K562 (cell line): ENCODE measurements at regions not wholly inside any gene's neighbourhood (a gene's known extent, or its start where the extent isn't known, plus 50 kb on each side); places are given as distances from the start of the nearest gene placed in this dataset.

ENCODE experiments used
- ATAC-seq: fragments of 200-7000 bp; cut with Tn5 transposase; 3 replicates; pipeline ENCODE4 v1.9.1; 2020; ENCODE audit warnings: moderate library complexity
- BruUV-seq: library from RNA; stranded (reverse); fragments of 400-500 nt; replicated peaks from 2 replicates; lab custom pipeline; 2021; lab: Mats Ljungman, UMichigan
- CTCF ChIA-PET: fragments of 300-600 bp; formaldehyde crosslinking; extraction: SDS; loops from one replicate; lab custom pipeline; 2021; ENCODE audit warnings: low intra/inter-chr PET ratio; lab: Yijun Ruan, JAX
- POLR2A ChIA-PET: fragments of 300-600, 350-650 bp; sonication (Branson Sonifier 250); formaldehyde crosslinking; extraction: SDS; loops from one replicate; lab custom pipeline; 2021; ENCODE audit warnings: antibody characterized with exemption, inconsistent platforms; lab: Yijun Ruan, JAX
- DNase-seq, 4 experiments: peaks; one replicate each; pipeline versions ENCODE4 v3.0.0 to v3.0.0-alpha.2; 2011 to 2018; ENCODE audit warnings: low spot score in 3 of 4, mixed read lengths in 3 of 4; ENCODE audit errors: extremely low read depth in 1 of 4
- FAIRE-seq: peaks from 2 replicates; lab custom pipeline; 2011; peaks lifted over from hg19 to GRCh38; lab: Jason Lieb, UNC
- H2AFZ ChIP-seq: 2 replicates; pipeline ENCODE4 v1.6.0; 2011; ENCODE audit warnings: low read depth, low read length, control low read depth, inconsistent platforms
- H3K27ac ChIP-seq: fragments of 200-600 bp; 3 replicates; pipeline ENCODE4 v1.8.0; 2011; ENCODE audit warnings: low read depth, mild to moderate bottlenecking, control low read depth, inconsistent platforms, low read length, moderate library complexity, mixed read lengths; ENCODE audit errors: extremely low read depth
- H3K27me3 ChIP-seq, 2 experiments: fragments of 300-600 bp in 1 of 2; 2 replicates in 1 of 2; 3 replicates in 1 of 2; pipeline versions ENCODE4 v1.6.0 to v1.8.0; 2011; ENCODE audit warnings: inconsistent platforms in 2 of 2, low read length in 2 of 2, mild to moderate bottlenecking in 1 of 2, mixed read lengths in 1 of 2, moderate library complexity in 1 of 2; ENCODE audit not compliant: control insufficient read depth in 2 of 2, insufficient read depth in 2 of 2
- H3K36me3 ChIP-seq: fragments of 300-600 bp; 3 replicates; pipeline ENCODE4 v1.8.0; 2011; ENCODE audit warnings: mild to moderate bottlenecking, low read length, inconsistent platforms; ENCODE audit not compliant: control insufficient read depth, insufficient read depth
- H3K4me1 ChIP-seq, 2 experiments: fragments of 200-600 bp in 1 of 2; replicated peaks in 1 of 2; 2 replicates in 1 of 2; 3 replicates in 1 of 2; pipeline versions ENCODE4 v1.5.1 to v1.8.0; 2011; ENCODE audit warnings: inconsistent platforms in 2 of 2, low read length in 2 of 2, mild to moderate bottlenecking in 1 of 2, mixed read lengths in 1 of 2, moderate library complexity in 1 of 2; ENCODE audit not compliant: control insufficient read depth in 2 of 2, insufficient read depth in 2 of 2
- H3K4me2 ChIP-seq: 2 replicates; pipeline ENCODE4 v1.6.1; 2011; ENCODE audit warnings: low read length, control low read depth, inconsistent platforms, mixed read lengths; ENCODE audit not compliant: insufficient read depth
- H3K4me3 ChIP-seq: fragments of 200-600 bp; sonication (generic), shearing (Covaris generic); 2 replicates; pipeline ENCODE4 v1.5.1; 2016; ENCODE audit warnings: control low read depth, inconsistent platforms
- H3K79me2 ChIP-seq: fragments of 200-600 bp; 3 replicates; pipeline ENCODE4 v1.8.0; 2011; ENCODE audit warnings: low read length, inconsistent platforms; ENCODE audit not compliant: control insufficient read depth, insufficient read depth
- H3K9ac ChIP-seq, 2 experiments: 2 replicates each; pipeline versions ENCODE4 v1.6.0 to v1.6.1; 2011; ENCODE audit warnings: low read depth in 2 of 2, low read length in 2 of 2, control low read depth in 1 of 2, inconsistent platforms in 1 of 2, mild to moderate bottlenecking in 1 of 2, mixed read lengths in 1 of 2; ENCODE audit not compliant: insufficient read depth in 1 of 2
- H3K9me1 ChIP-seq: one replicate; pipeline ENCODE4 v1.6.0; 2011; ENCODE audit warnings: inconsistent platforms, mild to moderate bottlenecking, low read length, moderate library complexity; ENCODE audit not compliant: control insufficient read depth, insufficient read depth
- H3K9me3 ChIP-seq: replicated peaks from 2 replicates; pipeline ENCODE4 v1.5.1; 2011; ENCODE audit warnings: low read depth, low read length, inconsistent platforms; ENCODE audit not compliant: control insufficient read depth, insufficient read depth
- H4K20me1 ChIP-seq: replicated peaks from 2 replicates; pipeline ENCODE4 v1.6.1; 2011; ENCODE audit warnings: low read length, inconsistent platforms, mixed read lengths; ENCODE audit not compliant: control insufficient read depth, insufficient read depth
- ETV5 ChIP-seq: sonication (generic); formaldehyde crosslinking; IDR thresholded peaks from 2 replicates; pipeline ENCODE4 v1.4.0; 2020; ENCODE audit warnings: low read depth, mild to moderate bottlenecking, missing genetic modification reagents
- EZH2 ChIP-seq: IDR thresholded peaks from 2 replicates; pipeline ENCODE4 v1.6.1; 2012; ENCODE audit warnings: low read depth, mild to moderate bottlenecking, inconsistent platforms, low read length, borderline replicate concordance
- GABPA ChIP-seq: fragments of 200-800 bp; sonication (Bioruptor generic); conservative IDR thresholded peaks from 2 replicates; pipeline ENCODE4 v1.6.1; 2016; ENCODE audit warnings: low read depth, missing genetic modification characterization, missing compliant biosample characterization
- TOE1 ChIP-seq, 2 experiments: fragments of 450-650 bp in 1 of 2; sonication (generic) in 1 of 2; formaldehyde crosslinking in 1 of 2; IDR thresholded peaks; 2 replicates each; pipeline versions ENCODE4 v1.7.1 to v1.8.0; 2016 to 2022; ENCODE audit warnings: borderline replicate concordance in 2 of 2, mild to moderate bottlenecking in 2 of 2, antibody characterized with exemption in 1 of 2, inconsistent platforms in 1 of 2, low read depth in 1 of 2, missing genetic modification reagents in 1 of 2, moderate library complexity in 1 of 2
- TSC22D4 ChIP-seq: fragments of 450-650 bp; IDR thresholded peaks from 2 replicates; pipeline ENCODE4 v1.6.1; 2016; ENCODE audit warnings: missing genetic modification characterization, missing biosample characterization, control low read depth
- ZNF146 ChIP-seq: IDR thresholded peaks from one replicate; pipeline ENCODE4 v1.6.1; 2018; ENCODE audit warnings: missing compliant biosample characterization; ENCODE audit not compliant: unreplicated experiment
- WGBS: fragments of 100-300 bp; shearing (Covaris generic); methylation state at CpG from one replicate; pipeline ENCODE4 v1.1.6; 2016; ENCODE audit warnings: low coverage, mixed read lengths; ENCODE audit not compliant: insufficient coverage; ENCODE audit errors: missing lambda C conversion rate; 5-methylcytosine and 5-hydroxymethylcytosine counted together
- in situ Hi-C: fragments of 300-500 bp; cut with MboI; formaldehyde crosslinking; loops from 4 replicates; pipeline ENCODE4 v1.15.0; 2018; ENCODE audit warnings: inconsistent platforms, mixed read lengths
- intact Hi-C: fragments of 100-400 bp; cut with micrococcal nuclease; formaldehyde crosslinking; loops from 2 replicates; pipeline ENCODE4 v1.14.2; 2022
- TF ChIP-seq, protein P1 (sequence below): fragments of 450-650 bp; formaldehyde crosslinking; IDR thresholded peaks from 2 replicates; pipeline ENCODE4 v1.4.0; 2022; ENCODE audit warnings: missing genetic modification characterization
- TF ChIP-seq, protein P2 (sequence below): fragments of 250-450 bp; sonication (Bioruptor Pico); IDR thresholded peaks from 2 replicates; pipeline ENCODE4 v1.5.0; 2022; ENCODE audit warnings: mild to moderate bottlenecking

DNA sequence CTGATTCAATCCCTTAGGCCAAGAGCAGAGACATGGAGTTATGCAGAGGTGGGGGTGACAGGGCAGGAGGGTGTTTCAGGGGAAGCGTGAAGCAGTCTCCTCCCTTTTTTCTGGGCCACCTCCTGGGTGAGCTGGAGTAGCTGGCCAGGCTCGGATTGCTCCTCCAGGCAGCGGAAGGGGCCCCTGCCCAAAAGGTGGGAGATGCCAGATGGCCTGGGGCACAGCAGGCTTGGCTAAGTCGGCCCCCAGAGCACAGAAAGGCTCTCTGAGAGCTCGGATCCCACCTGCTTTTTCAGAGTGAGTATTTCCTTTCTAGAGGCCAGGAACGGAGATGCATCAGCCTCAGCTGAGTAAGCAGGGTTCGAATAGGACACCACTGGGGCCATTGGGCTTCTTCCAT lies 196.9 kb downstream of the ANKRD30B start:
- DNase-seq (no peak), ATAC-seq (no peak), FAIRE-seq (no peak)
- no peaks in the 10 kb centered on the region for H3K27me3 ChIP-seq
- H3K9me1 ChIP-seq = no peaks in the 10 kb centered on the region
- no peak overlapping the region for H3K4me3 ChIP-seq
- 3% methylated on average over 4 of the region's 7 CpGs for WGBS
- no peaks in the 10 kb centered on the region for H3K36me3 ChIP-seq
- no peaks in the 10 kb centered on the region for H3K9me3 ChIP-seq
- no peak overlapping the region for H3K9ac ChIP-seq
- no peaks in the 10 kb centered on the region for H4K20me1 ChIP-seq
- no peaks in the 10 kb centered on the region for H3K79me2 ChIP-seq
- H2AFZ ChIP-seq = no peak overlapping the region
- TF ChIP-seq ETV5 (no peak), EZH2 (no peak), TSC22D4 (tag) (no peak), TOE1 (IDR thresholded peaks at IDR 0.05; ENCODE audit: borderline replicate concordance) (no peak), TOE1 (CRISPR knock-in tag; IDR thresholded peaks at IDR 0.05; ENCODE audit: borderline replicate concordance, low read depth) (no peak), ZNF146 (CRISPR knock-in tag) (no peak), GABPA (tag) (no peak)
- TF ChIP-seq, protein P1, sequence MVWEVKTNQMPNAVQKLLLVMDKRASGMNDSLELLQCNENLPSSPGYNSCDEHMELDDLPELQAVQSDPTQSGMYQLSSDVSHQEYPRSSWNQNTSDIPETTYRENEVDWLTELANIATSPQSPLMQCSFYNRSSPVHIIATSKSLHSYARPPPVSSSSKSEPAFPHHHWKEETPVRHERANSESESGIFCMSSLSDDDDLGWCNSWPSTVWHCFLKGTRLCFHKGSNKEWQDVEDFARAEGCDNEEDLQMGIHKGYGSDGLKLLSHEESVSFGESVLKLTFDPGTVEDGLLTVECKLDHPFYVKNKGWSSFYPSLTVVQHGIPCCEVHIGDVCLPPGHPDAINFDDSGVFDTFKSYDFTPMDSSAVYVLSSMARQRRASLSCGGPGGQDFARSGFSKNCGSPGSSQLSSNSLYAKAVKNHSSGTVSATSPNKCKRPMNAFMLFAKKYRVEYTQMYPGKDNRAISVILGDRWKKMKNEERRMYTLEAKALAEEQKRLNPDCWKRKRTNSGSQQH (CRISPR knock-in tag) = no peak
- TF ChIP-seq, protein P2, sequence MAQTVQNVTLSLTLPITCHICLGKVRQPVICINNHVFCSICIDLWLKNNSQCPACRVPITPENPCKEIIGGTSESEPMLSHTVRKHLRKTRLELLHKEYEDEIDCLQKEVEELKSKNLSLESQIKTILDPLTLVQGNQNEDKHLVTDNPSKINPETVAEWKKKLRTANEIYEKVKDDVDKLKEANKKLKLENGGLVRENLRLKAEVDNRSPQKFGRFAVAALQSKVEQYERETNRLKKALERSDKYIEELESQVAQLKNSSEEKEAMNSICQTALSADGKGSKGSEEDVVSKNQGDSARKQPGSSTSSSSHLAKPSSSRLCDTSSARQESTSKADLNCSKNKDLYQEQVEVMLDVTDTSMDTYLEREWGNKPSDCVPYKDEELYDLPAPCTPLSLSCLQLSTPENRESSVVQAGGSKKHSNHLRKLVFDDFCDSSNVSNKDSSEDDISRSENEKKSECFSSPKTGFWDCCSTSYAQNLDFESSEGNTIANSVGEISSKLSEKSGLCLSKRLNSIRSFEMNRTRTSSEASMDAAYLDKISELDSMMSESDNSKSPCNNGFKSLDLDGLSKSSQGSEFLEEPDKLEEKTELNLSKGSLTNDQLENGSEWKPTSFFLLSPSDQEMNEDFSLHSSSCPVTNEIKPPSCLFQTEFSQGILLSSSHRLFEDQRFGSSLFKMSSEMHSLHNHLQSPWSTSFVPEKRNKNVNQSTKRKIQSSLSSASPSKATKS (CRISPR knock-in tag) = no peak
- ChIA-PET CTCF (no interaction called here), POLR2A (no interaction called here)
- intact Hi-C loops (no loop called here), in situ Hi-C loops (no loop called here)
- H3K27ac ChIP-seq = no peak overlapping the region
- no peak overlapping the region for H3K4me2 ChIP-seq
- no peaks in the 10 kb centered on the region for H3K4me1 ChIP-seq
- no TSS peak for BruUV-seq
